Rectal smooth muscle tissue (tissue), 1 donor: ENCODE measurements at regions not wholly inside any gene's neighbourhood (a gene's known extent, or its start where the extent isn't known, plus 50 kb on each side); places are given as distances from the start of the nearest gene placed in this dataset.
"Not testable (repeated sequence)": the region's sequence is repeated elsewhere in the genome, so short reads cannot be mapped to it uniquely, and the experiment has no call there.

Source experiments
- H3K27ac ChIP-seq: one replicate; pipeline ENCODE4 v1.7.0; 2013; ENCODE audit warnings: low read depth, low read length, inconsistent platforms
- H3K27me3 ChIP-seq: one replicate; pipeline ENCODE4 v1.7.0; 2013; ENCODE audit warnings: low read length; ENCODE audit not compliant: control insufficient read depth, insufficient read depth
- H3K36me3 ChIP-seq: one replicate; pipeline ENCODE4 v1.7.0; 2013; ENCODE audit warnings: low read length; ENCODE audit not compliant: control insufficient read depth, insufficient read depth
- H3K4me1 ChIP-seq: one replicate; pipeline ENCODE4 v1.7.0; 2013; ENCODE audit warnings: low read length; ENCODE audit not compliant: control insufficient read depth, insufficient read depth
- H3K4me3 ChIP-seq: one replicate; pipeline ENCODE4 v1.7.0; 2013; ENCODE audit warnings: low read length
- H3K9ac ChIP-seq: one replicate; pipeline ENCODE4 v1.7.0; 2013; ENCODE audit warnings: low read length

DNA sequence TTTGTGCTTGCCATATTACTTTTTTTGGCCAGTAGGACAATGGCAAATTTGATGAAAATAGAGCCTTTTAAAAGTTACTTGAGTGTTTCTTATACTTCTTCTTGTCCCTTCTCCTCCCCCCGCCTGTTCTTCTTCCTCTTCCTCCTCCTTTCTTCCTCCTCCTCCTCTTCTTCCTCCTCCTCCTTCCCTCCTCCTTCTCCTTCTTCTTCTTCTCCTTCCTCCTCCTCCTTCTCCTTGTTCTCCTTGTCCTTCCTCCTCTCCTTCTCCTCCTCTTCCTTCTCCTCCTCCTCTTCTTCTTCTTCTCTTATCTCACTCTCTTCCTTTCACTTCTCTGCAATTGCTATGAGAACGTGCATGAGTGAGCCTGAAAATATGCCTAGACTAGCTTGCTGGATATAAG lies 466.2 kb upstream of the NR5A2 start:
- Histone ChIP-seq H3K4me1 (no peaks in the 10 kb centered on the region), H3K36me3 (no peaks in the 10 kb centered on the region), H3K27ac (no peak overlapping the region), H3K4me3 (no peak overlapping the region), H3K27me3 (no peaks in the 10 kb centered on the region), H3K9ac (no peak overlapping the region)

GRCh38 chr1:199573047-199573446 lies 454.5 kb upstream of the NR5A2 start:
- H3K27ac ChIP-seq, result no peak overlapping the region
- H3K4me3 ChIP-seq, result no peak overlapping the region
- no peaks in the 10 kb centered on the region for H3K36me3 ChIP-seq
- H3K27me3 ChIP-seq, result no peaks in the 10 kb centered on the region
- no peaks in the 10 kb centered on the region for H3K4me1 ChIP-seq
- no peak overlapping the region for H3K9ac ChIP-seq

DNA sequence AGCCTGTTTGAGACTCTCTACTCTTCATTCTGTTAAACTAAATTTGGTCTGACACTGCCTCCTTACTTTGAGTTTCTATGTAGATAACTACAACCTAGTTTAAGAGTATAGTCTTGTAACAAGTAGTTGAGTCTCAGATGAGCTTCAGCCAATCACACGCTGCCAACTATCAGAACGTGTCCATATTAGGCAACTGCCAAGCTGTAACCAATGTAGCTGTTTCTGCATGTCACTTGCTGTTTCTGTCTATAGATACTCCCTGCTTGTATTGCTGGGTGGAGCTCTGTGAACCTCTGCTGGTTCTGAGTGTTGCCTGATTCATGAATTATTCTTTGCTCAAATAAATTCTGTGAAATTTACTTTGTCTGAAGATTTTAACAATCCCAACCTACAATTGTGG lies 452.6 kb upstream of the NR5A2 start:
- no peaks in the 10 kb centered on the region for H3K36me3 ChIP-seq
- no peaks in the 10 kb centered on the region for H3K4me1 ChIP-seq
- H3K27ac ChIP-seq, result no peak overlapping the region
- no peak overlapping the region for H3K9ac ChIP-seq
- H3K27me3 ChIP-seq, result no peaks in the 10 kb centered on the region
- H3K4me3 ChIP-seq, result no peak overlapping the region

- H3K4me3 ChIP-seq, result no peak overlapping the region
- no peaks in the 10 kb centered on the region for H3K4me1 ChIP-seq
- H3K9ac ChIP-seq, result no peak overlapping the region
- H3K27ac ChIP-seq, result no peak overlapping the region
- no peaks in the 10 kb centered on the region for H3K27me3 ChIP-seq
- H3K36me3 ChIP-seq, result no peaks in the 10 kb centered on the region
Observed at GRCh38 chr1:199580300-199580699, 447.2 kb upstream of the NR5A2 start.

DNA sequence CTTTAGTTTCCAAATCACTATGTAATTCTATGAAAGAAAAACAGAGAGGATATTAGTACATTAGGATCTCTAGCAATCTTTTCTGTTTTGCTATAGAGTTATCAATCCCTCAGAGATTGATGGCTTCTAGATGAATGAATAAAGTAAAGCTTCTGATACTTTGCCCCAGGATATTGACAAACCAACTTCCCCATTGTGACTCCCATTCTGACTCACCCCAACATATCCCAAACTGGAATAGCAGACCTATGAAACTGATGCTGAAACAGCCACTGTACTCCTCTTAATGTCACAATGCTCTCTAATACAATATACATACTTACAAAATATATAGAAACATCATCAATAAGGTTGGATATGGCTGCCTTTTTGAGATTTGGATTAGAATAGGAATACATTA lies 442.1 kb upstream of the NR5A2 start:
- H3K9ac ChIP-seq, result no peak overlapping the region
- H3K27me3 ChIP-seq, result no peaks in the 10 kb centered on the region
- H3K4me1 ChIP-seq, result no peaks in the 10 kb centered on the region
- no peak overlapping the region for H3K27ac ChIP-seq
- H3K4me3 ChIP-seq, result no peak overlapping the region
- H3K36me3 ChIP-seq, result no peaks in the 10 kb centered on the region

GRCh38 chr1:199590708-199591107 lies 436.8 kb upstream of the NR5A2 start:
- Histone ChIP-seq H3K4me1 (no peaks in the 10 kb centered on the region), H3K36me3 (no peaks in the 10 kb centered on the region), H3K4me3 (no peak overlapping the region), H3K9ac (no peak overlapping the region), H3K27me3 (no peaks in the 10 kb centered on the region), H3K27ac (no peak overlapping the region)

DNA sequence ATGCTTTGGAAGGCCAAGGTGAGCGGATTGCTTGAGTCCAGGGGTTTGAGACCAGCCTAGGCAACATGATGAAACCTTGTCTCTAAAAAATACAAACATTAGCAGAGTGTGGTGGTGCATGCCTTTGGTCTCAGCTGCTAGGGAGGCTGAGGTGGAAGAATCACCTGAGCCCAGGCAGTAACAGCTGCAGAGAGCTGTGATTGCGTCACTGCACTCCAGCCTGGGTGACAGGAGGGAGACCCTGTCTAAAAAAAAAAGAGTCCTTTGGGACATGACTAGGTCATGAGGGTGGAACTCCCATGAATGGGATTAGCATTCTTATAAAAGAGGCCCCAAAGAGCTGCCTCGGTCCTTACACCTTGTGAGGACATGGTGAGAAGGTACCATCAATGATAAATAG lies 436.0 kb upstream of the NR5A2 start:
- no peaks in the 10 kb centered on the region for H3K27me3 ChIP-seq
- no peak overlapping the region for H3K9ac ChIP-seq
- no peaks in the 10 kb centered on the region for H3K4me1 ChIP-seq
- H3K4me3 ChIP-seq, result no peak overlapping the region
- no peak overlapping the region for H3K27ac ChIP-seq
- no peaks in the 10 kb centered on the region for H3K36me3 ChIP-seq

- H3K27ac ChIP-seq, result no peak overlapping the region
- no peak overlapping the region for H3K4me3 ChIP-seq
- H3K36me3 ChIP-seq, result no peaks in the 10 kb centered on the region
- no peaks in the 10 kb centered on the region for H3K4me1 ChIP-seq
- H3K27me3 ChIP-seq, result no peaks in the 10 kb centered on the region
- no peak overlapping the region for H3K9ac ChIP-seq
Observed at GRCh38 chr1:199593475-199593874, 434.0 kb upstream of the NR5A2 start.

- H3K27ac ChIP-seq, result not testable (repeated sequence)
Observed at GRCh38 chr1:199596448-199596847, 431.1 kb upstream of the NR5A2 start.

GRCh38 chr1:199597152-199597551 lies 430.4 kb upstream of the NR5A2 start:
- Histone ChIP-seq H3K27me3 (no peaks in the 10 kb centered on the region), H3K27ac (no peak overlapping the region), H3K4me3 (no peak overlapping the region), H3K4me1 (no peaks in the 10 kb centered on the region), H3K9ac (no peak overlapping the region), H3K36me3 (no peaks in the 10 kb centered on the region)

More at GRCh38 chr1:199596448-199596847, 431.1 kb upstream of the NR5A2 start:
- H3K36me3 ChIP-seq, H3K9ac ChIP-seq, H3K4me1 ChIP-seq, H3K4me3 ChIP-seq, H3K27me3 ChIP-seq: not testable (repeated sequence)

GRCh38 chr1:199608414-199608813 lies 419.1 kb upstream of the NR5A2 start:
- Histone ChIP-seq H3K9ac (no peak overlapping the region), H3K4me1 (no peaks in the 10 kb centered on the region), H3K27ac (no peak overlapping the region), H3K4me3 (no peak overlapping the region), H3K27me3 (no peaks in the 10 kb centered on the region), H3K36me3 (no peaks in the 10 kb centered on the region)

- Histone ChIP-seq H3K27me3 (no peaks in the 10 kb centered on the region), H3K4me3 (no peak overlapping the region), H3K9ac (no peak overlapping the region), H3K4me1 (no peaks in the 10 kb centered on the region), H3K36me3 (no peaks in the 10 kb centered on the region), H3K27ac (no peak overlapping the region)
Observed at GRCh38 chr1:199612976-199613774, 414.3 kb upstream of the NR5A2 start.

DNA sequence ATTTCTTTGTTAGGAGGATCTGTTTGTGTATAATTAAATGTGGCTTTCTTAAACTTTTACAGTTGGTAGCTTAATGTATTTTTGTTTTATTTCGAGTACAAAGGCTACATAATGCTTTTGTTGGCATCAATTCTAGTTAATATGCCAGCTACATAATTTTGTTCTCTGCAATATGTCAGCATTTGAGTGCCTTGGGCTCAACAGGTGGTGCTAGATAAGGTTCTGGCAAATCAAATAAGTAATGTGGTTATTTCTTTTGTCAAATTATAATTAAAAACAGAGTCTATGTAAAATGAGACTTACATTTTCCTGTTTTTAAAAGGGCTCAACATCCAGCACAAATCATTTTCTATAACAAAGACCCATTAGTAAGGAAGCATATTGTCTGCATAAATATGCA lies 410.6 kb upstream of the NR5A2 start:
- Histone ChIP-seq H3K27me3 (no peaks in the 10 kb centered on the region), H3K9ac (no peak overlapping the region), H3K4me1 (no peaks in the 10 kb centered on the region), H3K36me3 (no peaks in the 10 kb centered on the region), H3K27ac (no peak overlapping the region), H3K4me3 (no peak overlapping the region)
